K562 (cell line): ENCODE measurements at regions not wholly inside any gene's neighbourhood (a gene's known extent, or its start where the extent isn't known, plus 50 kb on each side); places are given as distances from the start of the nearest gene placed in this dataset.

Experiments used
- ATAC-seq: fragments of 200-7000 bp; cut with Tn5 transposase; 3 replicates; pipeline ENCODE4 v1.9.1; 2020; ENCODE audit warnings: moderate library complexity
- BruUV-seq: library from RNA; stranded (reverse); fragments of 400-500 nt; replicated peaks from 2 replicates; lab custom pipeline; 2021; lab: Mats Ljungman, UMichigan
- CTCF ChIA-PET: fragments of 300-600 bp; formaldehyde crosslinking; extraction: SDS; loops from one replicate; lab custom pipeline; 2021; ENCODE audit warnings: low intra/inter-chr PET ratio; lab: Yijun Ruan, JAX
- POLR2A ChIA-PET: fragments of 300-600, 350-650 bp; sonication (Branson Sonifier 250); formaldehyde crosslinking; extraction: SDS; loops from one replicate; lab custom pipeline; 2021; ENCODE audit warnings: antibody characterized with exemption, inconsistent platforms; lab: Yijun Ruan, JAX
- DNase-seq, 4 experiments: peaks; one replicate each; pipeline versions ENCODE4 v3.0.0 to v3.0.0-alpha.2; 2011 to 2018; ENCODE audit warnings: low spot score in 3 of 4, mixed read lengths in 3 of 4; ENCODE audit errors: extremely low read depth in 1 of 4
- FAIRE-seq: peaks from 2 replicates; lab custom pipeline; 2011; peaks lifted over from hg19 to GRCh38; lab: Jason Lieb, UNC
- H2AFZ ChIP-seq: 2 replicates; pipeline ENCODE4 v1.6.0; 2011; ENCODE audit warnings: low read depth, low read length, control low read depth, inconsistent platforms
- H3K27ac ChIP-seq: fragments of 200-600 bp; 3 replicates; pipeline ENCODE4 v1.8.0; 2011; ENCODE audit warnings: low read depth, mild to moderate bottlenecking, control low read depth, inconsistent platforms, low read length, moderate library complexity, mixed read lengths; ENCODE audit errors: extremely low read depth
- H3K27me3 ChIP-seq, 2 experiments: fragments of 300-600 bp in 1 of 2; 2 replicates in 1 of 2; 3 replicates in 1 of 2; pipeline versions ENCODE4 v1.6.0 to v1.8.0; 2011; ENCODE audit warnings: inconsistent platforms in 2 of 2, low read length in 2 of 2, mild to moderate bottlenecking in 1 of 2, mixed read lengths in 1 of 2, moderate library complexity in 1 of 2; ENCODE audit not compliant: control insufficient read depth in 2 of 2, insufficient read depth in 2 of 2
- H3K36me3 ChIP-seq: fragments of 300-600 bp; 3 replicates; pipeline ENCODE4 v1.8.0; 2011; ENCODE audit warnings: mild to moderate bottlenecking, low read length, inconsistent platforms; ENCODE audit not compliant: control insufficient read depth, insufficient read depth
- H3K4me1 ChIP-seq, 2 experiments: fragments of 200-600 bp in 1 of 2; replicated peaks in 1 of 2; 2 replicates in 1 of 2; 3 replicates in 1 of 2; pipeline versions ENCODE4 v1.5.1 to v1.8.0; 2011; ENCODE audit warnings: inconsistent platforms in 2 of 2, low read length in 2 of 2, mild to moderate bottlenecking in 1 of 2, mixed read lengths in 1 of 2, moderate library complexity in 1 of 2; ENCODE audit not compliant: control insufficient read depth in 2 of 2, insufficient read depth in 2 of 2
- H3K4me2 ChIP-seq: 2 replicates; pipeline ENCODE4 v1.6.1; 2011; ENCODE audit warnings: low read length, control low read depth, inconsistent platforms, mixed read lengths; ENCODE audit not compliant: insufficient read depth
- H3K4me3 ChIP-seq: fragments of 200-600 bp; sonication (generic), shearing (Covaris generic); 2 replicates; pipeline ENCODE4 v1.5.1; 2016; ENCODE audit warnings: control low read depth, inconsistent platforms
- H3K79me2 ChIP-seq: fragments of 200-600 bp; 3 replicates; pipeline ENCODE4 v1.8.0; 2011; ENCODE audit warnings: low read length, inconsistent platforms; ENCODE audit not compliant: control insufficient read depth, insufficient read depth
- H3K9ac ChIP-seq, 2 experiments: 2 replicates each; pipeline versions ENCODE4 v1.6.0 to v1.6.1; 2011; ENCODE audit warnings: low read depth in 2 of 2, low read length in 2 of 2, control low read depth in 1 of 2, inconsistent platforms in 1 of 2, mild to moderate bottlenecking in 1 of 2, mixed read lengths in 1 of 2; ENCODE audit not compliant: insufficient read depth in 1 of 2
- H3K9me1 ChIP-seq: one replicate; pipeline ENCODE4 v1.6.0; 2011; ENCODE audit warnings: inconsistent platforms, mild to moderate bottlenecking, low read length, moderate library complexity; ENCODE audit not compliant: control insufficient read depth, insufficient read depth
- H3K9me3 ChIP-seq: replicated peaks from 2 replicates; pipeline ENCODE4 v1.5.1; 2011; ENCODE audit warnings: low read depth, low read length, inconsistent platforms; ENCODE audit not compliant: control insufficient read depth, insufficient read depth
- H4K20me1 ChIP-seq: replicated peaks from 2 replicates; pipeline ENCODE4 v1.6.1; 2011; ENCODE audit warnings: low read length, inconsistent platforms, mixed read lengths; ENCODE audit not compliant: control insufficient read depth, insufficient read depth
- DIDO1 ChIP-seq: fragments of 450-650 bp; IDR thresholded peaks from 2 replicates; pipeline ENCODE4 v1.6.1; 2016; ENCODE audit warnings: low read depth, missing biosample characterization, missing genetic modification characterization
- FOXK2 ChIP-seq, 2 experiments: fragments of 450-650 bp; IDR thresholded peaks in 1 of 2; conservative IDR thresholded peaks in 1 of 2; 2 replicates each; pipeline ENCODE4 v1.6.1; 2016; ENCODE audit warnings: low read depth in 2 of 2, mild to moderate bottlenecking in 1 of 2
- HDGF ChIP-seq: fragments of 450-650 bp; IDR thresholded peaks from 2 replicates; pipeline ENCODE4 v1.6.1; 2016
- HNRNPH1 ChIP-seq: fragments of 200-400 bp; formaldehyde crosslinking; optimal IDR thresholded peaks from 2 replicates; pipeline ENCODE3; 2017; ENCODE audit warnings: low read depth, mild to moderate bottlenecking, low read length, moderate library complexity
- IFI16 ChIP-seq: fragments of 250-450 bp; sonication (Bioruptor Pico); IDR thresholded peaks from 2 replicates; pipeline ENCODE4 v2.1.2; 2022; ENCODE audit warnings: mild to moderate bottlenecking, inconsistent platforms
- KAT7 ChIP-seq: sonication (generic); formaldehyde crosslinking; IDR thresholded peaks from 2 replicates; pipeline ENCODE4 v1.8.0; 2022; ENCODE audit warnings: missing genetic modification reagents, mild to moderate bottlenecking, borderline replicate concordance
- KDM1A ChIP-seq, 2 experiments: fragments of 450-650 bp; IDR thresholded peaks; 2 replicates each; pipeline ENCODE4 v1.6.1; 2016; ENCODE audit warnings: mild to moderate bottlenecking in 2 of 2
- L3MBTL2 ChIP-seq: fragments of 450-650 bp; IDR thresholded peaks from 2 replicates; pipeline ENCODE4 v1.6.1; 2016; ENCODE audit warnings: mild to moderate bottlenecking, moderate library complexity
- MAFF ChIP-seq: IDR thresholded peaks from 2 replicates; pipeline ENCODE4 v1.6.1; 2012; ENCODE audit warnings: low read length, improper control_type of control experiment
- MITF ChIP-seq: IDR thresholded peaks from 2 replicates; pipeline ENCODE4 v1.6.1; 2014; ENCODE audit warnings: antibody characterized with exemption
- MTA3 ChIP-seq: fragments of 450-650 bp; formaldehyde crosslinking; IDR thresholded peaks from 2 replicates; pipeline ENCODE4 v1.6.1; 2017; ENCODE audit warnings: mild to moderate bottlenecking, borderline replicate concordance
- NCOR1 ChIP-seq: fragments of 450-650 bp; IDR thresholded peaks from 2 replicates; pipeline ENCODE4 v1.6.1; 2016; ENCODE audit warnings: mild to moderate bottlenecking, moderate library complexity
- RBM25 ChIP-seq: fragments of 200-400 bp; formaldehyde crosslinking; IDR thresholded peaks from 2 replicates; pipeline ENCODE4 v1.6.1; 2018; ENCODE audit warnings: low read length, low read depth, moderate library complexity; ENCODE audit not compliant: severe bottlenecking
- RNF2 ChIP-seq: sonication (generic); IDR thresholded peaks from 2 replicates; pipeline ENCODE4 v1.6.1; 2016
- RUNX1 ChIP-seq: sonication (generic); IDR thresholded peaks from 2 replicates; pipeline ENCODE4 v1.6.1; 2016; ENCODE audit warnings: antibody characterized with exemption, low read depth
- SIX5 ChIP-seq, 2 experiments: IDR thresholded peaks; 2 replicates each; pipeline ENCODE4 v1.6.1; 2011; ENCODE audit warnings: low read length in 2 of 2, borderline replicate concordance in 1 of 2, low read depth in 1 of 2, mild to moderate bottlenecking in 1 of 2, moderate library complexity in 1 of 2; ENCODE audit not compliant: insufficient read depth in 1 of 2
- SMAD1 ChIP-seq: fragments of 150-350 bp; IDR thresholded peaks from 2 replicates; pipeline ENCODE4 v1.6.1; 2014; ENCODE audit warnings: low read length, low read depth; ENCODE audit not compliant: partially characterized antibody
- ZBED1 ChIP-seq: IDR thresholded peaks from 2 replicates; pipeline ENCODE4 v1.6.1; 2014
- ZNF431 ChIP-seq: sonication (generic); formaldehyde crosslinking; IDR thresholded peaks from 2 replicates; pipeline ENCODE4 v1.8.0; 2022; ENCODE audit warnings: mild to moderate bottlenecking, missing genetic modification reagents
- WGBS: fragments of 100-300 bp; shearing (Covaris generic); methylation state at CpG from one replicate; pipeline ENCODE4 v1.1.6; 2016; ENCODE audit warnings: low coverage, mixed read lengths; ENCODE audit not compliant: insufficient coverage; ENCODE audit errors: missing lambda C conversion rate; 5-methylcytosine and 5-hydroxymethylcytosine counted together
- in situ Hi-C: fragments of 300-500 bp; cut with MboI; formaldehyde crosslinking; loops from 4 replicates; pipeline ENCODE4 v1.15.0; 2018; ENCODE audit warnings: inconsistent platforms, mixed read lengths
- intact Hi-C: fragments of 100-400 bp; cut with micrococcal nuclease; formaldehyde crosslinking; loops from 2 replicates; pipeline ENCODE4 v1.14.2; 2022
- TF ChIP-seq, protein P1 (sequence below), 2 experiments: fragments of 450-650 bp; conservative IDR thresholded peaks; 2 replicates each; pipeline ENCODE4 v1.6.1; 2017; ENCODE audit warnings: mild to moderate bottlenecking in 2 of 2, moderate library complexity in 2 of 2

DNA sequence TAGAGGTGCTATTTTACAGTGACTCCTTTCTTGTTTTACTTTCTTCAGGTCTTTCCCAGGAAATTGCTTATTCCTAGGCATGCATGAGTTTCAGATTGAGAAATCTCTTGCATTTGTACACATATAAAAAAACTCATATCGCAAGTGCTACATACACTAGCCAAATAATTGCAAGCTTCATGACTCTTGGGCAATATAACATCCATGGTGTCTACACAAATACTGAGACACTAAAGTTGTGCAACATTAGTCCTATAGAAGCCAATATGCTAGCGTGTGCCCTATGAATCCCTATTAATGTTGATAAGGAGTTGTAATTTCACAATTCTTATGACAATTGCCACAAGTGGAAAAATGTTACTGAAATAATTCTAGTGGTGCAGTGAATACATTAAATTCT is 591.0 kb downstream of the ADGRL2 start (continued):
- TF ChIP-seq MTA3 (no peak), SIX5 (IDR thresholded peaks at IDR 0.05; ENCODE audit: borderline replicate concordance in 1 of 2, insufficient read depth in 1 of 2, low read depth in 1 of 2, low read length in 2 of 2) (no peak), NCOR1 (no peak), HNRNPH1 (no peak)

GRCh38 chr1:82390627-82391026 is 589.9 kb downstream of the ADGRL2 start:
- FAIRE-seq (no peak), DNase-seq (no peak), ATAC-seq (no peak)
- Histone ChIP-seq H3K27me3 (no peaks in the 10 kb centered on the region), H3K4me2 (no peak overlapping the region), H3K9ac (no peak overlapping the region), H3K9me3 (no peaks in the 10 kb centered on the region), H4K20me1 (no peaks in the 10 kb centered on the region), H3K4me3 (no peak overlapping the region), H3K79me2 (no peaks in the 10 kb centered on the region), H2AFZ (no peak overlapping the region), H3K4me1 (no peaks in the 10 kb centered on the region), H3K27ac (no peak overlapping the region), H3K9me1 (no peaks in the 10 kb centered on the region), H3K36me3 (no peaks in the 10 kb centered on the region)
- BruUV-seq = no TSS peak
- POLR2A ChIA-PET = no interaction called here
- CTCF ChIA-PET = no interaction called here
- intact Hi-C loops (no loop called here), in situ Hi-C loops (no loop called here)
- WGBS = 30% methylated on average over 1 of the region's 1 CpG
- no peak for TF ChIP-seq DIDO1 (tag)
- no peak for TF ChIP-seq L3MBTL2
- no peak for TF ChIP-seq KAT7 (CRISPR knock-in tag)
- TF ChIP-seq KDM1A (IDR thresholded peaks at IDR 0.05) = no peak
- no peak for TF ChIP-seq SMAD1
- no peak for TF ChIP-seq RNF2
- no peak for TF ChIP-seq HDGF
- no peak for TF ChIP-seq RBM25
- TF ChIP-seq RUNX1 = no peak
- TF ChIP-seq, protein P1, sequence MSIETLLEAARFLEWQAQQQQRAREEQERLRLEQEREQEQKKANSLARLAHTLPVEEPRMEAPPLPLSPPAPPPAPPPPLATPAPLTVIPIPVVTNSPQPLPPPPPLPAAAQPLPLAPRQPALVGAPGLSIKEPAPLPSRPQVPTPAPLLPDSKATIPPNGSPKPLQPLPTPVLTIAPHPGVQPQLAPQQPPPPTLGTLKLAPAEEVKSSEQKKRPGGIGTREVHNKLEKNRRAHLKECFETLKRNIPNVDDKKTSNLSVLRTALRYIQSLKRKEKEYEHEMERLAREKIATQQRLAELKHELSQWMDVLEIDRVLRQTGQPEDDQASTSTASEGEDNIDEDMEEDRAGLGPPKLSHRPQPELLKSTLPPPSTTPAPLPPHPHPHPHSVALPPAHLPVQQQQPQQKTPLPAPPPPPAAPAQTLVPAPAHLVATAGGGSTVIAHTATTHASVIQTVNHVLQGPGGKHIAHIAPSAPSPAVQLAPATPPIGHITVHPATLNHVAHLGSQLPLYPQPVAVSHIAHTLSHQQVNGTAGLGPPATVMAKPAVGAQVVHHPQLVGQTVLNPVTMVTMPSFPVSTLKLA (conservative IDR thresholded peaks at IDR 0.05) = no peak
- no peak for TF ChIP-seq MAFF
- no peak for TF ChIP-seq ZNF431 (CRISPR knock-in tag)
- no peak for TF ChIP-seq FOXK2 (conservative IDR thresholded peaks at IDR 0.05 in 1 of 2, IDR thresholded peaks at IDR 0.05 in 1 of 2; ENCODE audit: low read depth in 2 of 2)
- no peak for TF ChIP-seq ZBED1
- TF ChIP-seq MITF = no peak
- no peak for TF ChIP-seq IFI16 (CRISPR knock-in tag)
